ENCODE measurements at regions not wholly inside any gene's neighbourhood (a gene's known extent, or its start where the extent isn't known, plus 50 kb on each side); places are given as distances from the start of the nearest gene placed in this dataset. TPM values are rescaled to one million over a fixed set of nuclear protein-coding genes. Genes with fewer than 3 reads are reported as not detected.

GRCh38 chr3:71847794-71848193, 62.8 kb upstream of the PROK2 start:
- no peak overlapping the region for H3K23ac ChIP-seq (ENCODE audit: low read length)
- H2BK5ac ChIP-seq (ENCODE audit: low read length) = no peak overlapping the region
- H3K56ac ChIP-seq (ENCODE audit: low read length) = no peak overlapping the region
- no peak overlapping the region for H4K5ac ChIP-seq (ENCODE audit: low read length)
- H3K27ac ChIP-seq (ENCODE audit: low read depth, low read length) = no peak overlapping the region
- no peak overlapping the region for H3K4me3 ChIP-seq (ENCODE audit: low read length)
- no peak overlapping the region for H4K8ac ChIP-seq (ENCODE audit: low read depth, low read length)
- WGBS (ENCODE audit: extremely low coverage, insufficient coverage, low lambda C conversion rate) = no CpG with 5 or more reads among the region's 4 CpGs
- H3K79me1 ChIP-seq (ENCODE audit: low read length) = no peaks in the 10 kb centered on the region
- no peak overlapping the region for H2BK15ac ChIP-seq (replicated peaks; ENCODE audit: low read depth)
- no peak overlapping the region for H3K18ac ChIP-seq (ENCODE audit: low read length)
- H3K9ac ChIP-seq (ENCODE audit: low read length) = no peak overlapping the region
- no peak overlapping the region for H2BK120ac ChIP-seq (ENCODE audit: low read depth, low read length)
- DNase-seq = no peak
- no peak overlapping the region for H3K4me2 ChIP-seq (ENCODE audit: low read length)
- H3K4me1 ChIP-seq (ENCODE audit: control insufficient read depth, low read depth, low read length) = no peaks in the 10 kb centered on the region
- no peaks in the 10 kb centered on the region for H3K27me3 ChIP-seq (ENCODE audit: insufficient read depth, low read length, poor library complexity)
- no peak overlapping the region for H3K4ac ChIP-seq (ENCODE audit: low read depth, low read length)
- no peak overlapping the region for H2AK5ac ChIP-seq (ENCODE audit: low read length)
- H3K79me2 ChIP-seq (ENCODE audit: control insufficient read depth, insufficient read depth, low read length) = no peaks in the 10 kb centered on the region
- no peaks in the 10 kb centered on the region for H3K36me3 ChIP-seq (ENCODE audit: control insufficient read depth, insufficient read depth, low read length)

GRCh38 chr3:71846185-71846584, 61.2 kb upstream of the PROK2 start:
- no peaks in the 10 kb centered on the region for H3K27me3 ChIP-seq (ENCODE audit: insufficient read depth, low read length, poor library complexity)
- no peak overlapping the region for H3K56ac ChIP-seq (ENCODE audit: low read length)
- H2BK15ac ChIP-seq (replicated peaks; ENCODE audit: low read depth) = no peak overlapping the region
- H3K9ac ChIP-seq (ENCODE audit: low read length) = no peak overlapping the region
- H3K4me2 ChIP-seq (ENCODE audit: low read length) = no peak overlapping the region
- H3K18ac ChIP-seq (ENCODE audit: low read length) = no peak overlapping the region
- H3K4me3 ChIP-seq (ENCODE audit: low read length) = no peak overlapping the region
- no CpG with 5 or more reads among the region's 10 CpGs for whole genome bisulfite sequencing (ENCODE audit: extremely low coverage, insufficient coverage, low lambda C conversion rate)
- DNase-seq = peak; percentile 50
- no peak overlapping the region for H3K27ac ChIP-seq (ENCODE audit: low read depth, low read length)
- H3K4ac ChIP-seq (ENCODE audit: low read depth, low read length) = no peak overlapping the region
- no peaks in the 10 kb centered on the region for H3K36me3 ChIP-seq (ENCODE audit: control insufficient read depth, insufficient read depth, low read length)
- H3K79me1 ChIP-seq (ENCODE audit: low read length) = no peaks in the 10 kb centered on the region
- no peak overlapping the region for H2AK5ac ChIP-seq (ENCODE audit: low read length)
- no peaks in the 10 kb centered on the region for H3K4me1 ChIP-seq (ENCODE audit: control insufficient read depth, low read depth, low read length)
- H3K23ac ChIP-seq (ENCODE audit: low read length) = no peak overlapping the region
- no peak overlapping the region for H2BK120ac ChIP-seq (ENCODE audit: low read depth, low read length)
- no peak overlapping the region for H2BK5ac ChIP-seq (ENCODE audit: low read length)
- H3K79me2 ChIP-seq (ENCODE audit: control insufficient read depth, insufficient read depth, low read length) = no peaks in the 10 kb centered on the region
- no peak overlapping the region for H4K8ac ChIP-seq (ENCODE audit: low read depth, low read length)
- no peak overlapping the region for H4K5ac ChIP-seq (ENCODE audit: low read length)

- Histone ChIP-seq H2BK15ac (replicated peaks; ENCODE audit: low read depth) (no peak overlapping the region), H3K36me3 (ENCODE audit: control insufficient read depth, insufficient read depth, low read length) (no peaks in the 10 kb centered on the region), H3K4me3 (ENCODE audit: low read length) (no peak overlapping the region), H3K79me2 (ENCODE audit: control insufficient read depth, insufficient read depth, low read length) (no peaks in the 10 kb centered on the region), H3K4ac (ENCODE audit: low read depth, low read length) (no peak overlapping the region), H3K4me1 (ENCODE audit: control insufficient read depth, low read depth, low read length) (peaks cover 2% of the 10 kb centered on the region), H3K18ac (ENCODE audit: low read length) (no peak overlapping the region), H4K8ac (ENCODE audit: low read depth, low read length) (no peak overlapping the region), H3K27me3 (ENCODE audit: insufficient read depth, low read length, poor library complexity) (no peaks in the 10 kb centered on the region), H2BK120ac (ENCODE audit: low read depth, low read length) (no peak overlapping the region), H3K4me2 (ENCODE audit: low read length) (no peak overlapping the region), H3K9ac (ENCODE audit: low read length) (no peak overlapping the region), H3K79me1 (ENCODE audit: low read length) (no peaks in the 10 kb centered on the region), H4K5ac (ENCODE audit: low read length) (no peak overlapping the region), H3K56ac (ENCODE audit: low read length) (no peak overlapping the region), H3K23ac (ENCODE audit: low read length) (no peak overlapping the region), H3K27ac (ENCODE audit: low read depth, low read length) (no peak overlapping the region), H2BK5ac (ENCODE audit: low read length) (no peak overlapping the region), H2AK5ac (ENCODE audit: low read length) (no peak overlapping the region)
- no peak for DNase-seq
- no CpG with 5 or more reads among the region's 6 CpGs for WGBS (ENCODE audit: extremely low coverage, insufficient coverage, low lambda C conversion rate)
These were observed 58.1 kb upstream of the PROK2 start for GRCh38 chr3:71843071-71843470.

GRCh38 chr3:71838406-71838805, 53.5 kb upstream of the PROK2 start:
- no peak overlapping the region for H2BK15ac ChIP-seq (replicated peaks; ENCODE audit: low read depth)
- no peak overlapping the region for H3K27ac ChIP-seq (ENCODE audit: low read depth, low read length)
- no peak overlapping the region for H3K23ac ChIP-seq (ENCODE audit: low read length)
- H2BK120ac ChIP-seq (ENCODE audit: low read depth, low read length) = no peak overlapping the region
- H4K8ac ChIP-seq (ENCODE audit: low read depth, low read length) = no peak overlapping the region
- peak; percentile 92 for DNase-seq
- no peak overlapping the region for H3K4me3 ChIP-seq (ENCODE audit: low read length)
- H3K9ac ChIP-seq (ENCODE audit: low read length) = no peak overlapping the region
- no peak overlapping the region for H3K4ac ChIP-seq (ENCODE audit: low read depth, low read length)
- H3K79me2 ChIP-seq (ENCODE audit: control insufficient read depth, insufficient read depth, low read length) = no peaks in the 10 kb centered on the region
- peaks cover 5% of the 10 kb centered on the region for H3K4me1 ChIP-seq (ENCODE audit: control insufficient read depth, low read depth, low read length)
- H3K36me3 ChIP-seq (ENCODE audit: control insufficient read depth, insufficient read depth, low read length) = no peaks in the 10 kb centered on the region
- H3K56ac ChIP-seq (ENCODE audit: low read length) = no peak overlapping the region
- no peak overlapping the region for H4K5ac ChIP-seq (ENCODE audit: low read length)
- H2BK5ac ChIP-seq (ENCODE audit: low read length) = peak overlapping the region; percentile 37
- WGBS (ENCODE audit: extremely low coverage, insufficient coverage, low lambda C conversion rate) = no CpG with 5 or more reads among the region's 1 CpG
- no peaks in the 10 kb centered on the region for H3K79me1 ChIP-seq (ENCODE audit: low read length)
- H3K27me3 ChIP-seq (ENCODE audit: insufficient read depth, low read length, poor library complexity) = no peaks in the 10 kb centered on the region
- H3K18ac ChIP-seq (ENCODE audit: low read length) = no peak overlapping the region
- H2AK5ac ChIP-seq (ENCODE audit: low read length) = no peak overlapping the region
- H3K4me2 ChIP-seq (ENCODE audit: low read length) = no peak overlapping the region

Small RNA genes lying in the stretch of these regions (small RNA-seq; reads per million reads assigned to genes)
- not detected for gene AC104435.1 (ENCODE audit: insufficient read depth)
- gene AC105265.1 (ENCODE audit: insufficient read depth) = not detected
- gene RNA5SP136 (ENCODE audit: insufficient read depth) = not detected
- not detected for gene RNU1-62P (ENCODE audit: insufficient read depth)
- gene UBE2Q2P9 (ENCODE audit: insufficient read depth) = not detected

Measured in mesendoderm (in vitro differentiated cells).